HepG2 (cell line): ENCODE measurements at regions not wholly inside any gene's neighbourhood (a gene's known extent, or its start where the extent isn't known, plus 50 kb on each side); places are given as distances from the start of the nearest gene placed in this dataset.

Experiments used
- ATAC-seq: fragments of 200-7000 bp; cut with Tn5 transposase; 3 replicates; pipeline ENCODE4 v1.9.1; 2020; ENCODE audit warnings: mild to moderate bottlenecking, moderate library complexity
- BruUV-seq: library from RNA; stranded (reverse); fragments of 400-500 nt; replicated peaks from 2 replicates; lab custom pipeline; 2021; lab: Mats Ljungman, UMichigan
- CTCF ChIA-PET: fragments of 300-600 bp; formaldehyde crosslinking; extraction: SDS; loops from one replicate; lab custom pipeline; 2021; ENCODE audit warnings: low total read pairs, inconsistent platforms, low intra/inter-chr PET ratio; lab: Yijun Ruan, JAX
- POLR2A ChIA-PET: fragments of 350-600 bp; sonication (Branson Sonifier 250); formaldehyde crosslinking; loops from one replicate; lab custom pipeline; 2020; ENCODE audit warnings: antibody characterized with exemption, inconsistent platforms; lab: Yijun Ruan, JAX
- DNase-seq: peaks from one replicate; pipeline ENCODE4 v3.0.0-alpha.2; 2015; ENCODE audit warnings: low spot score
- FAIRE-seq: peaks from 3 replicates; lab custom pipeline; 2011; peaks lifted over from hg19 to GRCh38; lab: Jason Lieb, UNC
- H2AFZ ChIP-seq: one replicate; pipeline ENCODE4 v1.6.1; 2011; ENCODE audit warnings: low read length, inconsistent platforms
- H3K27ac ChIP-seq: fragments of 300-600 bp; 3 replicates; pipeline ENCODE4 v1.8.0; 2011; ENCODE audit warnings: mixed run types, mild to moderate bottlenecking, mixed read lengths, low read length, inconsistent platforms; ENCODE audit not compliant: insufficient read depth; ENCODE audit errors: extremely low read length
- H3K27me3 ChIP-seq, 2 experiments: fragments of 200-600 bp in 1 of 2; 2 replicates in 1 of 2; 3 replicates in 1 of 2; pipeline versions ENCODE4 v1.6.0 to v1.8.0; 2011; ENCODE audit warnings: low read length in 2 of 2, mild to moderate bottlenecking in 2 of 2, moderate library complexity in 2 of 2, inconsistent platforms in 1 of 2; ENCODE audit not compliant: insufficient read depth in 2 of 2, control insufficient read depth in 1 of 2
- H3K36me3 ChIP-seq, 2 experiments: fragments of 200-600 bp in 1 of 2; replicated peaks in 1 of 2; 2 replicates in 1 of 2; 3 replicates in 1 of 2; pipeline versions ENCODE4 v1.5.1 to v1.8.0; 2011; ENCODE audit warnings: low read length in 2 of 2, inconsistent platforms in 1 of 2; ENCODE audit not compliant: insufficient read depth in 2 of 2, control insufficient read depth in 1 of 2
- H3K4me1 ChIP-seq: 2 replicates; pipeline ENCODE4 v1.5.1; 2012; ENCODE audit warnings: low read length, inconsistent platforms; ENCODE audit not compliant: insufficient read depth
- H3K4me2 ChIP-seq: 2 replicates; pipeline ENCODE4 v1.6.0; 2011; ENCODE audit warnings: low read depth, low read length, inconsistent platforms
- H3K4me3 ChIP-seq, 3 experiments: fragments of 200-600 bp in 1 of 3; sonication (generic), shearing (Covaris generic) in 1 of 3; replicated peaks in 1 of 3; 2 replicates each; pipeline ENCODE4 v1.5.1; 2011 to 2016; ENCODE audit warnings: low read length in 3 of 3, inconsistent platforms in 2 of 3, low read depth in 2 of 3, mild to moderate bottlenecking in 2 of 3, control low read depth in 1 of 3, mixed read lengths in 1 of 3; ENCODE audit not compliant: insufficient read depth in 1 of 3
- H3K79me2 ChIP-seq: one replicate; pipeline ENCODE4 v1.6.1; 2011; ENCODE audit warnings: low read length, inconsistent platforms; ENCODE audit not compliant: insufficient read depth
- H3K9ac ChIP-seq: 2 replicates; pipeline ENCODE4 v1.6.0; 2011; ENCODE audit warnings: mild to moderate bottlenecking, low read depth, low read length, inconsistent platforms; ENCODE audit not compliant: insufficient read depth
- H3K9me3 ChIP-seq: 2 replicates; pipeline ENCODE4 v1.5.1; 2012; ENCODE audit warnings: mild to moderate bottlenecking, low read length
- H4K20me1 ChIP-seq: 2 replicates; pipeline ENCODE4 v1.6.0; 2011; ENCODE audit warnings: inconsistent platforms, mild to moderate bottlenecking, low read length, moderate library complexity; ENCODE audit not compliant: insufficient read depth
- FOXJ3 ChIP-seq: sonication (generic); formaldehyde crosslinking; IDR thresholded peaks from 2 replicates; pipeline ENCODE4 v1.4.0; 2020; ENCODE audit warnings: missing genetic modification reagents, mild to moderate bottlenecking, borderline replicate concordance
- GLMP ChIP-seq: sonication (generic); formaldehyde crosslinking; IDR thresholded peaks from 2 replicates; pipeline ENCODE4 v1.9.0; 2021; ENCODE audit warnings: missing genetic modification reagents, mild to moderate bottlenecking, borderline replicate concordance
- ISL2 ChIP-seq: sonication (generic); formaldehyde crosslinking; IDR thresholded peaks from 2 replicates; pipeline ENCODE4 v1.5.0; 2020; ENCODE audit warnings: missing genetic modification reagents
- MBNL3 ChIP-seq: fragments of 250-450 bp; sonication (Bioruptor Pico); conservative IDR thresholded peaks from 2 replicates; pipeline ENCODE4 v1.8.0; 2022; ENCODE audit warnings: mild to moderate bottlenecking, inconsistent platforms
- RBM39 ChIP-seq: fragments of 200-400 bp; formaldehyde crosslinking; IDR thresholded peaks from one replicate; pipeline ENCODE4 v1.6.1; 2018; ENCODE audit warnings: antibody characterized with exemption, mild to moderate bottlenecking, low read depth, low read length; ENCODE audit not compliant: poor library complexity, severe bottlenecking
- ZBTB3 ChIP-seq: sonication (generic); formaldehyde crosslinking; IDR thresholded peaks from 2 replicates; pipeline ENCODE4 v1.4.0; 2020; ENCODE audit warnings: low read depth, mild to moderate bottlenecking, moderate library complexity, missing genetic modification reagents, borderline replicate concordance
- ZNF282 ChIP-seq: fragments of 450-650 bp; IDR thresholded peaks from 2 replicates; pipeline ENCODE4 v1.6.1; 2018; ENCODE audit not compliant: partially characterized antibody
- ZNF34 ChIP-seq: sonication (generic); formaldehyde crosslinking; IDR thresholded peaks from 2 replicates; pipeline ENCODE4 v1.4.0; 2020; ENCODE audit warnings: mild to moderate bottlenecking, missing genetic modification reagents, borderline replicate concordance
- ZNF646 ChIP-seq: sonication (generic); formaldehyde crosslinking; IDR thresholded peaks from 2 replicates; pipeline ENCODE4 v1.9.0; 2021; ENCODE audit warnings: mild to moderate bottlenecking, missing genetic modification reagents
- WGBS: methylation state at CpG from one replicate; pipeline ENCODE4 v1.1.6; 2017; ENCODE audit warnings: low lambda C conversion rate; 5-methylcytosine and 5-hydroxymethylcytosine counted together
- in situ Hi-C: cut with HindIII; loops from 2 replicates; pipeline ENCODE4 v1.10.0; 2017; ENCODE audit warnings: low pct_unique_long_range_greater_than_20kb; ENCODE audit not compliant: extremely low pct_ligation_motif_present
- intact Hi-C: fragments of 100-400 bp; cut with micrococcal nuclease; formaldehyde crosslinking; loops from one replicate; pipeline ENCODE4 v1.10.0; 2022; ENCODE audit not compliant: unreplicated experiment
- TF ChIP-seq, protein P1 (sequence below): sonication (generic); formaldehyde crosslinking; IDR thresholded peaks from 2 replicates; pipeline ENCODE4 v1.4.0; 2020; ENCODE audit warnings: mild to moderate bottlenecking, missing genetic modification reagents
- TF ChIP-seq, protein P2 (sequence below): sonication (generic); formaldehyde crosslinking; IDR thresholded peaks from 2 replicates; pipeline ENCODE4 v1.4.0; 2020; ENCODE audit warnings: missing genetic modification reagents

DNA sequence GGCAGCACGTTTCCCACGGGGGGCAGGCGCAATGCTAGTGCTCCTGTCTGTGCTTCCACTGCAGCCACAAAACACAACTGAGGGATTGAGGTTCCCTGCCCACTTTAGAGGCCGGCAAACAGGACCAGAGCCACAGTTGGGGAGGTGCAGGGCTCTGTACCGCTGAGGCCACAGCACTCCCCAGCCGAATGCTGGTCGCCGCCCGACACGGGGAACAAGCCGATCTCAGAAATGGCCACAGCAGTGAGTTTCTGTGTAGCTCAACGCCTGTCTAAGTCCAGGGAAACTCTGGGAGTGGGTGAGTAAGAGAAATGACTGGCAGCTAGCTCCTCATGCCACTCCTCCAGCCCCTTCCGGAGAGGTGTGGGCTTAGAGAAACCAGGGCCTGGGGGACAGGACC lies 194.0 kb upstream of the VWC2 start (continued):
- TF ChIP-seq ZNF646 (CRISPR knock-in tag) (no peak), RBM39 (no peak), ISL2 (CRISPR knock-in tag) (no peak), FOXJ3 (CRISPR knock-in tag) (no peak), GLMP (CRISPR knock-in tag) (no peak)

DNA sequence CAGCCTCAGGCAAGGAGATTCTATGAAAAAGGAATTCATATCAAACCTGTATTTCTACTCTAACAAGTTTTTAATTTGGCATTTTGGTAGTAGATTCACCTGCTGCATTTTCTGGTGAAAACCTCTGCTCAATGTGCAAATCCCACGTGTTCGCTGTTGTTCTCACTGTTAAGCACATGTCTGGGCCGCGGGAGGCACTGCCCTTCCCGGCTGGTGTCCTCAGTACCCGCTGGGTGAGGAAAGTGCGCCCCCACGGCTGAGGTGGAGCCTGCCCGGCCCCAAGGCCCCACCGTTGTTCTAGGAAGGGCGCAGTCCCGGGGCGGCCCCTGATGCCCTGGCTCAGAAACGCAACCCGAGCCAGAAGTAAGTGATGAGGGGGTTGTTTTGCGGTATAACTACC lies 193.4 kb upstream of the VWC2 start:
- ATAC-seq (no peak), FAIRE-seq (no peak), DNase-seq (no peak)
- Histone ChIP-seq H3K9me3 (no peaks in the 10 kb centered on the region), H3K4me2 (no peak overlapping the region), H3K4me3 (no peak overlapping the region), H2AFZ (no peak overlapping the region), H3K27me3 (no peaks in the 10 kb centered on the region), H3K79me2 (no peaks in the 10 kb centered on the region), H3K36me3 (no peaks in the 10 kb centered on the region), H4K20me1 (no peaks in the 10 kb centered on the region), H3K27ac (no peak overlapping the region), H3K4me1 (no peaks in the 10 kb centered on the region), H3K9ac (no peak overlapping the region)
- in situ Hi-C loops = no loop called here
- ChIA-PET POLR2A (no interaction called here), CTCF (no interaction called here)
- intact Hi-C loops = no loop called here
- BruUV-seq = no TSS peak
- 30% methylated on average over 15 of the region's 16 CpGs for WGBS
- TF ChIP-seq ZBTB3 (CRISPR knock-in tag) (no peak), ZNF34 (CRISPR knock-in tag) (no peak), ZNF282 (no peak), MBNL3 (CRISPR knock-in tag) (no peak)
- TF ChIP-seq, protein P1, sequence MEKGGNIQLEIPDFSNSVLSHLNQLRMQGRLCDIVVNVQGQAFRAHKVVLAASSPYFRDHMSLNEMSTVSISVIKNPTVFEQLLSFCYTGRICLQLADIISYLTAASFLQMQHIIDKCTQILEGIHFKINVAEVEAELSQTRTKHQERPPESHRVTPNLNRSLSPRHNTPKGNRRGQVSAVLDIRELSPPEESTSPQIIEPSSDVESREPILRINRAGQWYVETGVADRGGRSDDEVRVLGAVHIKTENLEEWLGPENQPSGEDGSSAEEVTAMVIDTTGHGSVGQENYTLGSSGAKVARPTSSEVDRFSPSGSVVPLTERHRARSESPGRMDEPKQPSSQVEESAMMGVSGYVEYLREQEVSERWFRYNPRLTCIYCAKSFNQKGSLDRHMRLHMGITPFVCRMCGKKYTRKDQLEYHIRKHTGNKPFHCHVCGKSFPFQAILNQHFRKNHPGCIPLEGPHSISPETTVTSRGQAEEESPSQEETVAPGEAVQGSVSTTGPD (CRISPR knock-in tag) = no peak
- TF ChIP-seq, protein P2, sequence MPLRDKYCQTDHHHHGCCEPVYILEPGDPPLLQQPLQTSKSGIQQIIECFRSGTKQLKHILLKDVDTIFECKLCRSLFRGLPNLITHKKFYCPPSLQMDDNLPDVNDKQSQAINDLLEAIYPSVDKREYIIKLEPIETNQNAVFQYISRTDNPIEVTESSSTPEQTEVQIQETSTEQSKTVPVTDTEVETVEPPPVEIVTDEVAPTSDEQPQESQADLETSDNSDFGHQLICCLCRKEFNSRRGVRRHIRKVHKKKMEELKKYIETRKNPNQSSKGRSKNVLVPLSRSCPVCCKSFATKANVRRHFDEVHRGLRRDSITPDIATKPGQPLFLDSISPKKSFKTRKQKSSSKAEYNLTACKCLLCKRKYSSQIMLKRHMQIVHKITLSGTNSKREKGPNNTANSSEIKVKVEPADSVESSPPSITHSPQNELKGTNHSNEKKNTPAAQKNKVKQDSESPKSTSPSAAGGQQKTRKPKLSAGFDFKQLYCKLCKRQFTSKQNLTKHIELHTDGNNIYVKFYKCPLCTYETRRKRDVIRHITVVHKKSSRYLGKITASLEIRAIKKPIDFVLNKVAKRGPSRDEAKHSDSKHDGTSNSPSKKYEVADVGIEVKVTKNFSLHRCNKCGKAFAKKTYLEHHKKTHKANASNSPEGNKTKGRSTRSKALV = no peak
